HEK293T (cell line): ENCODE measurements at regions not wholly inside any gene's neighbourhood (a gene's known extent, or its start where the extent isn't known, plus 50 kb on each side); places are given as distances from the start of the nearest gene placed in this dataset.

Experiments used
- CTCF ChIA-PET: fragments of 350-600 bp; formaldehyde crosslinking; extraction: SDS; loops from one replicate; lab custom pipeline; 2021; ENCODE audit warnings: antibody characterized with exemption, inconsistent platforms; lab: Yijun Ruan, JAX
- POLR2A ChIA-PET: fragments of 350-600 bp; formaldehyde crosslinking; extraction: SDS; loops from one replicate; lab custom pipeline; 2020; ENCODE audit warnings: antibody characterized with exemption, inconsistent platforms; lab: Yijun Ruan, JAX
- DNase-seq: peaks from one replicate; pipeline ENCODE4 v3.0.0; 2012; ENCODE audit warnings: mixed read lengths; ENCODE audit errors: extremely low spot score
- ARNT ChIP-seq: fragments of 450-650 bp; IDR thresholded peaks from 2 replicates; pipeline ENCODE4 v1.6.1; 2017; ENCODE audit warnings: mild to moderate bottlenecking
- BHLHE40 ChIP-seq: fragments of 450-650 bp; IDR thresholded peaks from 2 replicates; pipeline ENCODE4 v1.6.1; 2016; ENCODE audit warnings: mild to moderate bottlenecking, moderate library complexity, borderline replicate concordance
- CTBP1 ChIP-seq: fragments of 450-650 bp; IDR thresholded peaks from 2 replicates; pipeline ENCODE4 v1.6.1; 2016; ENCODE audit warnings: borderline replicate concordance
- ELF4 ChIP-seq: fragments of 450-650 bp; IDR thresholded peaks from 2 replicates; pipeline ENCODE4 v1.6.1; 2017; ENCODE audit warnings: antibody characterized with exemption
- FOXA1 ChIP-seq: fragments of 450-650 bp; IDR thresholded peaks from 2 replicates; pipeline ENCODE4 v1.6.1; 2016; ENCODE audit warnings: mild to moderate bottlenecking
- FOXK2 ChIP-seq: fragments of 450-650 bp; IDR thresholded peaks from 2 replicates; pipeline ENCODE4 v1.6.1; 2016; ENCODE audit warnings: mild to moderate bottlenecking
- FOXM1 ChIP-seq: fragments of 450-650 bp; IDR thresholded peaks from 2 replicates; pipeline ENCODE4 v1.6.1; 2017; ENCODE audit warnings: mild to moderate bottlenecking, borderline replicate concordance
- HDGF ChIP-seq: fragments of 450-650 bp; IDR thresholded peaks from 2 replicates; pipeline ENCODE4 v1.6.1; 2017; ENCODE audit warnings: antibody characterized with exemption, borderline replicate concordance
- L3MBTL2 ChIP-seq: fragments of 450-650 bp; conservative IDR thresholded peaks from 2 replicates; pipeline ENCODE4 v1.6.1; 2016; ENCODE audit warnings: mild to moderate bottlenecking
- LEF1 ChIP-seq: fragments of 450-650 bp; IDR thresholded peaks from 2 replicates; pipeline ENCODE4 v1.6.1; 2017; ENCODE audit warnings: mild to moderate bottlenecking, borderline replicate concordance
- NFRKB ChIP-seq: fragments of 450-650 bp; IDR thresholded peaks from 2 replicates; pipeline ENCODE4 v1.6.1; 2016; ENCODE audit warnings: mild to moderate bottlenecking, moderate library complexity
- SP1 ChIP-seq: fragments of 450-650 bp; IDR thresholded peaks from 2 replicates; pipeline ENCODE4 v1.6.1; 2017
- SUZ12 ChIP-seq: fragments of 450-650 bp; IDR thresholded peaks from 2 replicates; pipeline ENCODE4 v1.6.1; 2016; ENCODE audit warnings: mild to moderate bottlenecking
- TARDBP ChIP-seq: fragments of 450-650 bp; IDR thresholded peaks from 2 replicates; pipeline ENCODE4 v1.6.1; 2016
- ZNF384 ChIP-seq: fragments of 450-650 bp; IDR thresholded peaks from 2 replicates; pipeline ENCODE4 v1.6.1; 2016
- TF ChIP-seq, protein P1 (sequence below): fragments of 450-650 bp; IDR thresholded peaks from 2 replicates; pipeline ENCODE4 v1.6.1; 2016

DNA sequence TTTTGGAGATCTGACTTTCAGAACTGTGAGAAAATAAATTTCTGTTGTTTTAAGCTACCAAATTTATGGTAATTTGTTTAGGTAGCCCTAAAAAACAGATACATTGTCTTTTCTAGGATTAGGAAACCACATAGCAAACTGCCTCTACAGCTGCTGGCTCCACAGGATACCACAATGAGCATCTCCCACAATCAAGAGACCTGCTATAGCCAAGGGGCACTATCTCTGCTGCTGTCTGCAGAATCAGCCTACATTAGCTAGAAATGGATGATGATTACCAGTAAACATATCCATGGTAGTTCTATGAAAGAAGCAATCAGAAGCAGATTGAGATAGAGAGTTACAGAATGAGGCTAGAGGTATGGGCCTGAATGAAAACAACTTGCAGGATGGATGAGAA lies 244.4 kb upstream of the NDST4 start:
- ChIA-PET CTCF (no interaction called here), POLR2A (no interaction called here)
- no peak for TF ChIP-seq FOXK2
- no peak for DNase-seq

DNA sequence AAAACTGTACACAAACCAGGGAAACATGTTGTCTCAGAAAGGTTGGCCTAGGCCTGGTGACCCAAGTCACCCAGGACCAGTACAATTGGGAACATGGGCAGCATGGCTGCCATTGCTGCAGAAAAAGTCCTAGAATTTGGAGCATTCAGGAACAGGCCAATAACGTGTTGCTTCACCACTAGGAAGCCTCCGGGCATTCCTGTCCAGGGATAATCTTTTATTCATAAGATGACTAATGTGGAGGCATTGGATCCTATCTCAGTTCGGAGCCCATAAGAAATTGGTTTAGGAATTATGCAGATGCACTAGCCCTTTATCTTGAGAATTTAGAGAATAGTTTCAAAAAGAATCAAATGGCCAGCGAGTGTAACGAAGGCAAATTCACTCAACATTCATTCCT lies 242.8 kb upstream of the NDST4 start:
- no peak for TF ChIP-seq ELF4
- no peak for TF ChIP-seq CTBP1
- TF ChIP-seq NFRKB, result no peak
- TF ChIP-seq L3MBTL2, result no peak
- no peak for TF ChIP-seq SP1
- TF ChIP-seq BHLHE40, result no peak
- TF ChIP-seq FOXK2, result no peak
- no peak for TF ChIP-seq FOXM1
- TF ChIP-seq, protein P1, sequence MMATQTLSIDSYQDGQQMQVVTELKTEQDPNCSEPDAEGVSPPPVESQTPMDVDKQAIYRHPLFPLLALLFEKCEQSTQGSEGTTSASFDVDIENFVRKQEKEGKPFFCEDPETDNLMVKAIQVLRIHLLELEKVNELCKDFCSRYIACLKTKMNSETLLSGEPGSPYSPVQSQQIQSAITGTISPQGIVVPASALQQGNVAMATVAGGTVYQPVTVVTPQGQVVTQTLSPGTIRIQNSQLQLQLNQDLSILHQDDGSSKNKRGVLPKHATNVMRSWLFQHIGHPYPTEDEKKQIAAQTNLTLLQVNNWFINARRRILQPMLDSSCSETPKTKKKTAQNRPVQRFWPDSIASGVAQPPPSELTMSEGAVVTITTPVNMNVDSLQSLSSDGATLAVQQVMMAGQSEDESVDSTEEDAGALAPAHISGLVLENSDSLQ, result no peak
- no peak for TF ChIP-seq FOXA1
- TF ChIP-seq TARDBP, result no peak
- no peak for TF ChIP-seq ZNF384
- ChIA-PET CTCF (no interaction called here), POLR2A (no interaction called here)
- DNase-seq, result no peak

DNA sequence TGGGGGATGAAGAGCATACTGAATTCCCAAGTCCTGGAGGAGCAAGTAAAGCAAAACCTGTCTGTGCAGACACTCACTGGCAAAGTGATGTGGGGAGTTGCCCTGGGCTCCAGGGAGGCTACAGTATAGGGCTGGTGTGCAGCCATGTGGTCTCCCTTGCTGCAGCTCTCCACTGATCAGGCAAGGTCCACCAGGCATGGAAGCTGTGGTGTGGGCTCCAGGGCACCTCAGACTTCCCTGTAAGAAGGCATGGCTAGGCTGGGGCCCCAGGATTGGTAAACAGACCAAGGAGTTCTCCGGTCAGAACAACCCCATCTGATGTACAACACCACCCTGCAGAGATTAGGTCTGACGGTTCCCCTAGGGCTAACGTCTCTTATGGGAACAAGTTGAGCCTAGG lies 241.9 kb upstream of the NDST4 start:
- TF ChIP-seq ARNT (no peak), ZNF384 (no peak), FOXA1 (no peak), SUZ12 (no peak), CTBP1 (no peak), BHLHE40 (no peak), ELF4 (no peak), SP1 (no peak), HDGF (no peak), L3MBTL2 (no peak), LEF1 (no peak), FOXM1 (no peak), NFRKB (no peak), TARDBP (no peak), FOXK2 (no peak)
- TF ChIP-seq, protein P1, result no peak
- ChIA-PET CTCF (no interaction called here), POLR2A (no interaction called here)
- DNase-seq, result no peak

DNA sequence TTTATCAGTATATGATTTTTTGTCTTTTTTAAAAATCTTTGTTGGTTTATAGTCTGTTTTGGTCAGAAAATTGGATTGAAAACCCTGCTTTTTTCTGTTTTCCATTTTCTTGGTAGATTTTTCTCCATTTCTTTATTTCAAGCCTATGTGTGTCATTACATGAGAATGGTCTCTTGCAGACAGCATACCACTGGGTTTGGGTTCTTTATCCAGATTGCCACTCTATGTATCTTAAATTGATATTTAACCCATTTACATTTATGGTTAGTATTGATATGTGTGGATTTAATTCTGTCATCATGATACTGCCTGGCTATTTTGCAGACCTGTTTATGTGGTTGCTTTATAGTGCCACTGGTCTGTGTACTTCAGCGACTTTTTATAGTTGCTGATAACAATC lies 239.9 kb upstream of the NDST4 start:
- DNase-seq, result no peak
- ChIA-PET CTCF (no interaction called here), POLR2A (no interaction called here)
- no peak for TF ChIP-seq TARDBP
- TF ChIP-seq SUZ12, result no peak
- TF ChIP-seq ZNF384, result no peak
- TF ChIP-seq ELF4, result no peak
- TF ChIP-seq FOXA1, result no peak
- no peak for TF ChIP-seq L3MBTL2
- TF ChIP-seq LEF1, result no peak
- no peak for TF ChIP-seq CTBP1
- no peak for TF ChIP-seq ARNT
- TF ChIP-seq, protein P1, result no peak
- TF ChIP-seq BHLHE40, result no peak
- no peak for TF ChIP-seq FOXK2
- TF ChIP-seq HDGF, result no peak
- no peak for TF ChIP-seq SP1
- no peak for TF ChIP-seq NFRKB
- TF ChIP-seq FOXM1, result no peak

DNA sequence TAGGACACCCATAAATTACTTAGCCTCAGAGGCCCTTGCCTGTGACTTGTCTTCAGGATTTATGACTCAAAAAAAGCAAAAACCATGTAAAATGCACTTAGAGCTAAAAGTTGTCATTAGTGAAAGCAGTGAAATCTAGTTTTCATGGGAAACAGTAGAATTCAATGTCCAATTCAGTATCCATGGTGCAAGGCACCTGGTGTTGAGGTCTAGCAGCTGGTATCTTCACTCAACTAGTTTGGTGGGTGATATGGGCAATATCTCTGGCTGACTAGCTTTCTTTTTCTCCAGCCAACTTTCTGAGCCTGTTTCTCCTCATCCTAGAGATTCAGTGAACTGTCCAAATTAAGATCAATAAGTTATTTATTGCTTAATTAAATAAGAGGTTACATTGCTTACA lies 229.8 kb upstream of the NDST4 start:
- ChIA-PET CTCF (no interaction called here), POLR2A (no interaction called here)
- no peak for DNase-seq
- no peak for TF ChIP-seq L3MBTL2
- no peak for TF ChIP-seq ZNF384
- TF ChIP-seq SP1, result no peak
- TF ChIP-seq FOXM1, result no peak
- no peak for TF ChIP-seq TARDBP
- no peak for TF ChIP-seq ARNT
- no peak for TF ChIP-seq BHLHE40
- no peak for TF ChIP-seq NFRKB
- TF ChIP-seq HDGF, result no peak
- TF ChIP-seq LEF1, result no peak

DNA sequence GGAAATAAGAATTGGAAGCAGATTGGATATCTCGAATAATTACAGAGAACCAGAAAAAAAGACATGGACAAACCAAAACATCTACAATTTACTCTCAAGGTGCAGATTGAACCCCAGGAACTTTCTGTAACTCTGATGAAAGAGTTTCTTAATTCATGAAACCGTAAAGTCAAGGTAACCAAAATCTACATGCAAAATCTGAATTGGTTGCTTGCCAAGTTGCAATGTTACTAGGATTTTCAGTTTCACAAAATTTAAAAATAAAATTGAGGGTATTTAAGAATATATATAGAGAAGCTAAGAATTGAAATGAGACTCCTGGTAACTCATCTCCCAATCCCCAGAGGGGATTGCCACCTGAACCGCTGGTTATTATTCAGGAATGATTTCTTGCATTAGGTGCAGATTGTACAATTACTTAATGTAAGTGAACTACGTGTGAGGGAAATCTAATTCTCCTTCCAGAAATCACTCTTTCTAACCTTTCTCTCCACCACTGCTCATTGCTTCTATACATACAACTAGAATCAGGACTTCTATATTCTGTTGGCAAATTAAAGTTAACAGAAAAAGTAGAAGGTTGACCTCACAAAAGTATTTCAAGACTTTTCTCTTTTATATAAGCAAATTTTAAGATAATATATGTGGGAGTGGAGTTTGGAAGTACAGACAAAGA lies 221.5 kb upstream of the NDST4 start:
- DNase-seq, result no peak
- CTCF ChIA-PET, result no interaction called here
- TF ChIP-seq NFRKB (no peak), LEF1 (no peak), SUZ12 (no peak), HDGF (no peak), ARNT (no peak), FOXK2 (no peak), L3MBTL2 (no peak), BHLHE40 (no peak), TARDBP (no peak), FOXM1 (no peak), FOXA1 (no peak), SP1 (no peak), ZNF384 (no peak), CTBP1 (no peak), ELF4 (no peak)
- TF ChIP-seq, protein P1, result no peak
- POLR2A ChIA-PET, result no interaction called here
